Iris pigment epithelial cell (primary cell): ENCODE measurements at regions not wholly inside any gene's neighbourhood (a gene's known extent, or its start where the extent isn't known, plus 50 kb on each side); places are given as distances from the start of the nearest gene placed in this dataset.

Experiments
- DNase-seq: peaks from one replicate; pipeline ENCODE4 v3.0.0-alpha.2; 2011; ENCODE audit warnings: low read depth

DNA sequence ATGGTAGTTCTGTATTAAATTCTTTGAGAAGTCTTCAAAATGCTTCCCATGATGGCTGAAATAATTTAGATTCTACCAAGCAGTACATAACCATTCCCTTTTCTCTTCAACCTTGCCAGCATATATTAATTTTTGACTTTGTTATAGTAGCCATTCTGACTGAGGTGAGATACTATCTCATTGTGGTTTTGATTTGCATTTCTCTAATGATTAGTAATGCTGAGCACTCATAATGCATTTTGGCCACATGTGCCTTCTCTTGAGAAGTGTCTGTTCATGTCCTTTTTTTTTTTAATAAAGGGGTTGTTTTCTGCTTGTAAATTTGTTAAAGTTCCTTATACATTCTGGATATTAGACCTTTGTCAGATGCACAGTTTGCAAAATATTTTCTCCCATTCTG, 173.9 kb downstream of the CALCRL start:
- no peak for DNase-seq

DNA sequence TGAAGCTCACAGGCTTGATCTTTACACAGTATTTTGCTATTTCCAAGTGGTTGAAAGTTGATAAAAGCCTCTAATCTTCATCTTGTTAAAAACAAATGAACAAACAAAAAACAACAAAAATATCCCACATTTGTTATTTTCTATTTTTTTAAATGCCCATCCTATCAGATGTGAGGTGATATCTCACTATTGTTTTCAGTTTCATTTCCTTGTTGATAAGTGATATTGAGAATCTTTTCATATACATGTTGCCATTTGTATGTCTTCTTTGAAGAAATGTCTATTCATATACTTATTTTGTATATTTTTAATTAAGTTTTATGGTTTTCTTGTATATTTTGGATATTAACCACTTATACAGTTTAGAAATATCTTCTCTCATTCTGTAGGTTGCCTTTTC, 175.8 kb downstream of the CALCRL start:
- DNase-seq: no peak

DNA sequence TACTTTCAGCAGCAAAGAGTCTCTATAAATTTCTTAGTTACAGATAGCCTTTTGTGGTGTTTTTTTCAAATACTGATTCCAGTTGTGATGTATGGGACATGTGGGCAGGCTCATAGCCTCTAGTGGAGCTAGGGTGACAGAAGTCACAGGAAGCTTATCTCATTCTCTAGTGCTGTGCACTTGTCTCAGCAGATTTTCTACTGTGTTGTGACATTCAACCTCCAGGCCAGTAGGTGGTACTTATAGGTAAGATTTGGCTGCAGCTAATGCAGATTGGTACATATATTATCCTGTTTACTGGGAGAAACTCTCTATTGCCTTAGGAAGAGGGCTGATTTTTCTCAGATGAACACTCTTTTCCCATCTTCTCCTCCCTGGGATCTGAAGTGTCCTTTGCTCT, 176.2 kb downstream of the CALCRL start:
- DNase-seq: no peak

DNA sequence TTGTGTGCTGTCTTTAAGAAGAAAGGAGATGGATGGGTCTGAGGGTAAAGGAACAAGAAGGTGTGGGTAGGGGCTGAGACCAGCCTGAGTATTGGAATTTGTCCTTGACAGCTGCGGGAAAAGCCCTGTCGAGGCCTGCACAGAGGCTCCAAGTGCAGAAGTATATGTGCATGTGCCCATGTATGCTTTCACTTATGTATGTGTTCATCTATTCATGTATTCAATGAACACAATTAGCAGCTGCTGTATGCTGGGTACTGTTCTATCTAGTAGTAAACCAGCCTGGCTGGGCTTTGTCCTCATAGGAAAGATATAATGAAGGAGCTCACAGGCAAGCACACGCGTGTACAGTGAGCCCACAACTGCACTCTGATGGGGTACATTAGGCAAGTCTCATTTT, 181.4 kb downstream of the CALCRL start:
- DNase-seq: no peak

DNA sequence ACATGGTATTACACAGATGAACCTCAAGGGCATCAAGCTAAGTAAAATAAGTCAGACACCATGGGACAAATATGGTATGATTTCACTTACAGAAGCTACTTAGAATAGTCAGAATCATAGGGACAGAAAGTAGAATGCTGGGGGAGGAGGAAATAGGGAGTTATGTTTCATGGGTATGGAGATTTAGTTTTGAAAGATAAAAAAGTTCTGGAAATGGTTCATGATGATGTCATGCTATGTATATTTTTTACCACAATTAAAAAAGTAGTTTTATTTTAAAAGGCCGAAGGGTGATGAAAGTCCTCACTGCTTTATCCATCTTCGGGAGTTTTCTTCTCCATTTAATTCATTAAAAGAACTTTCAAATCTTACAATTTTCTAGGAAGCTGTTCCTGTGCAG, 181.9 kb downstream of the CALCRL start:
- DNase-seq: peak; percentile 9

GRCh38 chr2:187264612-187265011, 183.4 kb downstream of the CALCRL start:
- DNase-seq: no peak

- DNase-seq: no peak
These were observed 184.1 kb downstream of the CALCRL start for GRCh38 chr2:187263675-187264560.

- no peak for DNase-seq
These were observed 186.3 kb downstream of the CALCRL start for GRCh38 chr2:187261705-187262104.

DNA sequence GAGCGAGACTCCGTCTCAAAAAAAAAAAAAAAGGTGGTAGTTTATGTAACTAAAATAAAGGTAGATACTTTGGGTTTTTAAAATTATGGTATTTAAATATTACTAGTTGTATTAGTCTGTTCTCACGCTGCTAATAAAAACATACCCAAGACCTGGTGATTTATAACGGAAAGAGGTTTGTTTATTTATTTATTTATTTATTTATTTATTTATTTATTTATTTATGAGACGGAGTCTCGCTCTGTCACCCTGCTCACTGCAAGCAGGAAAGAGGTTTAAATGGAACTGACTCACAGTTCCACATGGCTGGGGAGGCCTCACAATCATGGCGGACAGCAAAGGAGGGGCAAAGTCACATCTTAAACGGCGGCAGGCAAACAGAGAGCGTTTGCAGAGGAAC, 196.0 kb downstream of the CALCRL start:
- DNase-seq: no peak

- DNase-seq: no peak
These were observed 197.9 kb downstream of the CALCRL start for GRCh38 chr2:187250137-187250536.

- DNase-seq: peak; percentile 9
These were observed 214.2 kb downstream of the CALCRL start for GRCh38 chr2:187233811-187234210.

DNA sequence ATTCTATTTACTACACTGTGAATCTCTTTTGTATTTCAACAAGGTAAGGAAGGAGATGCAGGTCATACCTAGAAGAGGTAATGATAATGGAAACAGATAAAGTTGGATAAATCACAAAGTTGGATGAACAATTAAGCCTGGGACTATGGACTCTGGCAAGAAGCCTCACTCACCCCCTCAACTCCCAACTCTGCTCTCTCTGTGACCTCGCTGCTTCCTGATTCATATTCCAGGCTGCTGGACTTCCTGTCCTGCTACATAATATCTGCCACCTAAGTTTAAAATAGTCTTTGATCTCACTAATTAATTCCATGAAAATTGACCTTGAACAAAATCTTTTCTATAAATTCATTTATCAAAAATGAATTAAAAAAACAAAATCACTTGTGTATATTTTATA, 215.3 kb downstream of the CALCRL start:
- no peak for DNase-seq

DNA sequence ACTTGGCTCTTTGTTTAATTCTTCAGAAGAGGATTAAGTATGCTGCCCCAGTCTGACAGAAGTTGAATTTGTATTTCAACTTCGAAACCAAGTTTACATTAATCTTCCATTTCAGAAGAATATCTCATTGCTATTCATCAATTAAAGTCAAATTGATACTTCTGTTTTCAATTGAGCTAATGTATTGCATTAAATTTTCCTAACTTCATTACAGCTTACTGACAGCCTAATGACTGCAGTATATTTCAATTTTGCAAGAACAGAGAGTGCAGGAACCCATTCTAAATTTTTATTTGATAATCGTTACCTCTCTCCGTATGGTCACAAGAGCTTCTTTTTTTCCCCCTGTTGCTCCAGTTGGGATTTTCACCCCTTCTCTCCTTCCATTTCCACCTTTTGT, 218.0 kb downstream of the CALCRL start:
- DNase-seq: no peak

GRCh38 chr2:187228986-187229385, 219.1 kb downstream of the CALCRL start:
- DNase-seq: no peak

DNA sequence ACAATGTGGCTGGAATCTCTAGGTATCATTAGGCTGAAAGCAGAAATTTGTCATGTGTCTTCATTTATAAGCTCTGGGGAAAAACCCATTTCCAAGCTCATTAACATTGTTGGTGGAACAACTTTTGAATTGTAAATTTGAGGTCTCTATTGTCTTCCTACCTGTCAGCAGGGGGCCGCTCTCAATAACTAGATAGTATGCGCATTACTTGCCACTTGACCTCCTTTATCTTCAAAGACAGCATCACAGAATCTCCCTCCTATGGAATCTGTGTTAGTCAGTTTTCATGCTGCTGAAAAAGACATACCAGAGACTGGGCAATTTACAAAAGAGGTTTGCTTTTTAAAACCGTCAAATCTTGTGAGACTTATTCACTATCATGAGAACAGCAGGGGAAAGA, 223.1 kb downstream of the CALCRL start:
- DNase-seq: no peak

DNA sequence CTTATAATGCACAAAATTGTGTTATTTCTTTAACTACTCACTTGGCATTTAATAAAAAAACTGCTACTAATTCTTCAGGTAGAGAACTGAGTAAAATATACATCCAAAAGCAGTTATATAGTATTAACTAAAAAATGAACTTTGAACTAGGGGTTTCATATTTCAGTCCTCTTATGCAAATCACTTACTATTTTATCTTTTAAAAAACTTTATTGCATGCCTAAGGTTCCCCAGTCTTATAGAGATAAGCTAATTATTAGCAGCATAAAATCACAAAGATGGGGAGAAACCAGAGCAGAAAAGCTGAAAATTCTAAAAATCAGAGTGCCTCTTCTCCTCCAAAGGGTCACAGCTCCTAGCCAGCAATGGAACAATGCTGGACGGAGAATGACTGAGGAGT, 228.0 kb downstream of the CALCRL start:
- DNase-seq: no peak

DNA sequence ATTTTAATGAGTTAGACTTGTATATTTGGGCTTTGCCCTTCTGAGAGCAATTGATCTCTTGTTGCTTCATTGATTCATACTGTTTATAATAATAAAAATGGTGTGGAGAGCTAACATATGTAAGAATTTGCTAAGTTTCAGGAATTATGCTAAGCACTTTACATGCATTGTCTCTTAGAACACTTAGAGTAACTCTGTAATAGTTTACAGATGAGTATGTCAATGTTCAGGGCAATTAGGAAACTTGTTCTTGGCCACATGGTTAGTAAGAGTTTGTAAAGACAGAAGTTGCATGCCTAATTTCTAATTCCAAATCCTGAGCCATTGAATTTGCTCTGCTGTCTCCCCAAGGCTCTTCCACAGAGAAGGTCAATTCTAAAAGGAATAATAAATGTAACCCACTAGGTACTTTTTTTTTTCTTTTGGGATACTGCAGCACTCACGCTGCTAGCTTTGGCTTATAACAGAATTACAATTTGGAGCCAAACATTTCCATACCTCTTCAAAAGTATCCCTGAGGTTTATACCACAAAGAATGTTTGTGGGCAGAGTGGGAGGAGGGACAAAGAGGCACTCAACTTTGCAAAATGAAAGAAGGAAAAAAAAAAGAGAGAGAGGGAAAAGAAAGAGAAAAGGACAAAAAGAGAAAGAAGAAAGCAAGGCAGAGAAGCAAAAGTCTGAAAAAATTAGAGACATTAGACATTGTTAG, 232.4 kb downstream of the CALCRL start:
- peak; percentile 11 for DNase-seq

DNA sequence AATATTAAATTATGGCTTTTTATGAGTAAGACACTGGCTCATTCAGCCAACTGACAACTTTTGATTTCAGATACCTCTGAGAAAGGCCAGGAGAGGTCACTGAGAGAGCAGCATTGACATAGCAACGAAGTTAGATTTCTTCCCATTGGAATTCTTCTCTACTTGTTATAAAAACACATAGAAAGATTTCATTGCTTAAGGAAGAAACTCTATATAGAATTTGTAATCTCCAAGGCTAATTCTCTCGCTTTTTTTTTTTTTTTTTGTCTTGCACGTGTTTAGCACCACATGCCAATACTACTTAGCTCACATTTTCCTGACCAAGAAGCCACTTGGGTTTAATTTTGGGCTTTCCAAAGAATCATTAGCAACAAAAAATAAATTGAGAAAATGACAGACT, 233.7 kb downstream of the CALCRL start:
- no peak for DNase-seq

GRCh38 chr2:187213798-187214197, 234.3 kb downstream of the CALCRL start:
- no peak for DNase-seq

- no peak for DNase-seq
These were observed 237.3 kb downstream of the CALCRL start for GRCh38 chr2:187210726-187211125.

GRCh38 chr2:187208199-187208785, 239.8 kb downstream of the CALCRL start:
- DNase-seq: no peak

DNA sequence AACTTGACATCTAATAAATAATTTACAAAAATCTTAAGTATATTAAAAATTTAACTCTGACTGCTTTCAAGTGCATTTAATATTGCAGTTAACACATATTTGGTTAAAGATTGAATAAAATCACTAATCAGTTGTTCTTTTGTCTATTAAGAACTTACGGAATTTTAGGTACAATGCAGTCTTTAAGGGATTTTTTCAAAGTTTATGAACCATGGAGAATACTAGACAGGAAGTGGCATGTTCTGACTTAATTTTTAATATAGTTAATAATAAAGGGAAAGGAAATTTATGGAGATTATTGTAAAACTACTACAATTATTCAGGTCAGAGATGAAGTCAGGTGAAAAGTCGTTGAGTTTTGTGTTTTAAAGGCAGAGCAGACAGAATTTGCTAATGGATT, 240.9 kb downstream of the CALCRL start:
- DNase-seq: no peak

DNA sequence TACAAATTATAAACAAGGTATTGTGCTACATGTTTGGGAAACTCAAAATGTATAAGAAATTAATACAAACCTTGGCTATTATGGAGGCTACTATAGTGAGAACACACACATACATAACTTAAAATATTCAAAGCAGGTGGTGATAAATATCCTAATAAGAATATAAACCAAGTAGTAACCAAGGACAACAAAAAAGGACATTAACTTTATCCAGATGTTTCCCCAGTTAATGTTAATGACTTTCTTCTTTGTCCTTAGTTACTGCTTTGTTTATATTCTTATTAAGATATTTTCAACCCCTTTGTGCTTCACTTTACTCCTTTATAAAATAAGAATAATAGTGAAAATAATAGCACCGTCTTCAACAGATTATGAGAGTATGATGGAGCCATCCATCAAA, 241.6 kb downstream of the CALCRL start:
- DNase-seq: no peak
